HCT116 (cell line): ENCODE measurements at regions not wholly inside any gene's neighbourhood (a gene's known extent, or its start where the extent isn't known, plus 50 kb on each side); places are given as distances from the start of the nearest gene placed in this dataset.
"Not testable (repeated sequence)": the region's sequence is repeated elsewhere in the genome, so short reads cannot be mapped to it uniquely, and the experiment has no call there.

ENCODE experiments used
- ATAC-seq: fragments of 200-7000 bp; cut with Tn5 transposase; 2 replicates; pipeline ENCODE4 v1.9.1; 2020; ENCODE audit warnings: mild to moderate bottlenecking, moderate library complexity
- BruUV-seq: library from RNA; stranded (reverse); fragments of 400-500 nt; replicated peaks from 2 replicates; lab custom pipeline; 2021; lab: Mats Ljungman, UMichigan
- CTCF ChIA-PET: fragments of 300-600 bp; sonication (Branson Sonifier 250); formaldehyde crosslinking; loops from one replicate; lab custom pipeline; 2021; ENCODE audit warnings: antibody characterized with exemption; lab: Charles Lee
- POLR2A ChIA-PET: fragments of 300-600, 350-600 bp; sonication (Branson Sonifier 250); formaldehyde crosslinking; loops from one replicate; lab custom pipeline; 2021; ENCODE audit warnings: antibody characterized with exemption; lab: Charles Lee
- RAD21 ChIA-PET, 2 experiments: fragments of 300-600 bp; sonication (Branson Sonifier 250); formaldehyde crosslinking; loops; one replicate each; lab custom pipeline; 2023; ENCODE audit warnings: low total read pairs in 2 of 2; ENCODE audit not compliant: uncharacterized antibody in 2 of 2, unreplicated experiment in 2 of 2, low non-redundant PET in 1 of 2; lab: Charles Lee
- DNase-seq: peaks from one replicate; pipeline ENCODE4 v3.0.0-alpha.2; 2010; ENCODE audit warnings: low read depth, low spot score
- H2AFZ ChIP-seq: fragments of 200-600 bp; shearing (Covaris generic), sonication (generic); 2 replicates; pipeline ENCODE4 v1.6.1; 2017; ENCODE audit warnings: low read depth, mixed run types, mixed read lengths, antibody characterized with exemption, low read length; ENCODE audit not compliant: poor library complexity, severe bottlenecking
- H3K27ac ChIP-seq: 2 replicates; pipeline ENCODE4 v1.5.1; 2012; ENCODE audit warnings: low read depth, low read length
- H3K27me3 ChIP-seq: fragments of 200-600 bp; sonication (generic); 2 replicates; pipeline ENCODE4 v1.6.1; 2016; ENCODE audit warnings: mixed run types, low read length, mixed read lengths; ENCODE audit not compliant: insufficient read depth
- H3K36me3 ChIP-seq, 2 experiments: fragments of 200-500 bp in 1 of 2; fragments of 200-600 bp in 1 of 2; sonication (Bioruptor generic) in 1 of 2; sonication (generic) in 1 of 2; 2 replicates each; pipeline versions ENCODE4 v1.5.1 to v1.6.1; 2014 to 2016; ENCODE audit warnings: low read length in 2 of 2, inconsistent platforms in 1 of 2, mixed read lengths in 1 of 2, mixed run types in 1 of 2; ENCODE audit not compliant: insufficient read depth in 2 of 2, control insufficient read depth in 1 of 2
- H3K4me1 ChIP-seq, 2 experiments: fragments of 200-600 bp in 1 of 2; sonication (generic) in 1 of 2; 2 replicates each; pipeline versions ENCODE4 v1.5.1 to v1.6.1; 2012 to 2017; ENCODE audit warnings: low read length in 2 of 2, inconsistent platforms in 1 of 2, mild to moderate bottlenecking in 1 of 2, mixed read lengths in 1 of 2, mixed run types in 1 of 2, moderate library complexity in 1 of 2; ENCODE audit not compliant: insufficient read depth in 2 of 2, control insufficient read depth in 1 of 2
- H3K4me2 ChIP-seq: fragments of 200-600 bp; sonication (generic); 2 replicates; pipeline ENCODE4 v1.6.1; 2017; ENCODE audit warnings: mixed run types, low read length, mixed read lengths
- H3K4me3 ChIP-seq, 2 experiments: fragments of 200-600 bp in 1 of 2; sonication (generic) in 1 of 2; replicated peaks in 1 of 2; 2 replicates each; pipeline ENCODE4 v1.5.1; 2011 to 2016; ENCODE audit warnings: low read length in 2 of 2, control low read depth in 1 of 2, low read depth in 1 of 2, mild to moderate bottlenecking in 1 of 2, mixed read lengths in 1 of 2, mixed run types in 1 of 2
- H3K79me2 ChIP-seq: fragments of 200-600 bp; sonication (generic); 2 replicates; pipeline ENCODE4 v1.6.1; 2017; ENCODE audit warnings: mild to moderate bottlenecking, mixed run types, low read length, moderate library complexity, mixed read lengths; ENCODE audit not compliant: insufficient read depth
- H3K9ac ChIP-seq: fragments of 200-600 bp; sonication (generic); 2 replicates; pipeline ENCODE4 v1.6.1; 2016; ENCODE audit warnings: low read length, mixed read lengths
- H3K9me2 ChIP-seq: fragments of 200-600 bp; sonication (generic), shearing (Covaris generic); 2 replicates; pipeline ENCODE4 v1.6.1; 2017; ENCODE audit warnings: mixed run types, mild to moderate bottlenecking, moderate library complexity; ENCODE audit not compliant: insufficient read depth
- H3K9me3 ChIP-seq, 2 experiments: fragments of 200-500 bp in 1 of 2; fragments of 200-600 bp in 1 of 2; sonication (Bioruptor generic) in 1 of 2; sonication (generic) in 1 of 2; 2 replicates each; pipeline ENCODE4 v1.6.1; 2014 to 2017; ENCODE audit warnings: low read length in 2 of 2, mixed read lengths in 2 of 2, inconsistent platforms in 1 of 2, low read depth in 1 of 2, mild to moderate bottlenecking in 1 of 2, mixed run types in 1 of 2, moderate library complexity in 1 of 2; ENCODE audit not compliant: control insufficient read depth in 1 of 2, insufficient read depth in 1 of 2
- H4K20me1 ChIP-seq: fragments of 200-600 bp; sonication (generic), shearing (Covaris generic); 2 replicates; pipeline ENCODE4 v1.6.1; 2017; ENCODE audit warnings: mixed run types, mild to moderate bottlenecking, moderate library complexity; ENCODE audit not compliant: insufficient read depth
- CBX3 ChIP-seq: IDR thresholded peaks from 2 replicates; pipeline ENCODE4 v1.6.1; 2012; ENCODE audit warnings: low read depth
- ELF1 ChIP-seq: IDR thresholded peaks from 2 replicates; pipeline ENCODE4 v1.6.1; 2012; ENCODE audit warnings: low read depth, borderline replicate concordance
- SIN3A ChIP-seq: IDR thresholded peaks from 2 replicates; pipeline ENCODE4 v1.6.1; 2012; ENCODE audit warnings: low read depth
- YY1 ChIP-seq: IDR thresholded peaks from 2 replicates; pipeline ENCODE4 v1.6.1; 2011; ENCODE audit warnings: low read length, low read depth, moderate library complexity, mild to moderate bottlenecking; ENCODE audit not compliant: insufficient replicate concordance; ENCODE audit errors: extremely low read depth
- intact Hi-C: fragments of 100-400 bp; cut with micrococcal nuclease; formaldehyde crosslinking; loops from 2 replicates; pipeline ENCODE4 v1.10.0; 2022
- TF ChIP-seq, protein P1 (sequence below): IDR thresholded peaks from 2 replicates; pipeline ENCODE4 v1.6.1; 2012; ENCODE audit warnings: low read depth
- TF ChIP-seq, protein P2 (sequence below): IDR thresholded peaks from 2 replicates; pipeline ENCODE4 v1.6.1; 2011; ENCODE audit warnings: mild to moderate bottlenecking, low read length, moderate library complexity; ENCODE audit not compliant: insufficient replicate concordance; ENCODE audit errors: extremely low read depth

DNA sequence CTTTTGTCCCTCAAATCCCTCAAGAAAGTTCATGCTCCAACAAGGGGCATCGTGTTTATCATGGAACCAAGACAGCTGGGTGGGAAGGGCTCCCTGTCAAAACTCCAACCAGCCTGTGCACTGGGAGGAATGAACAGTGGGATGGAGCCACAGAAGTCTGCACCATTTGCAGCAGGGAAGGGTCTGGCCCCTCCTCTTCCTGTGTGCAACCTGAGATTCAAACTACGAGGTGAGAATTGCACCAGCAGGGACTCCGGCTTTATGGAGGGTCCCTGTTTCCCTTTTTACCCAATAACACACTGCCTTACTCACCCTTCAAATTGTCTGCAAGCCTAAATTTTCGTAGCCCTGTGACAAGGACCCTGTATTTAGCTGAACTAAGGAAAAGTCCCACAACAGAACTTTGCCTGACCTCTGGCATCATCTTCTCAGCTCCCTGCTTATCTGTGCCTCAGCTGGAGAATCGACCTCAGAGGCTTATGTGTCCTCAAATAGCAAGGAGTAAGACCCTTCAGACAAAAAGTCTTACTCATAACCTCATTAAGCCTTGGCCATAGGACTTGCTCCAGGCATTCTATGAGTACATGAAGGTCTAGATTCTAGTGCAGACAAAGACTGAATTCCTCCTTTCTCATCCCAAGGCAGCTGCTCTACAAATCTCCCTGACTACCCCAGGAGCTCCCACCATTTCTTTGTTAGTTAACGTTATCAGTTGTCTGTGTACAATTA is 178.3 kb upstream of the SERPINE2 start (continued):
- TF ChIP-seq, protein P1, sequence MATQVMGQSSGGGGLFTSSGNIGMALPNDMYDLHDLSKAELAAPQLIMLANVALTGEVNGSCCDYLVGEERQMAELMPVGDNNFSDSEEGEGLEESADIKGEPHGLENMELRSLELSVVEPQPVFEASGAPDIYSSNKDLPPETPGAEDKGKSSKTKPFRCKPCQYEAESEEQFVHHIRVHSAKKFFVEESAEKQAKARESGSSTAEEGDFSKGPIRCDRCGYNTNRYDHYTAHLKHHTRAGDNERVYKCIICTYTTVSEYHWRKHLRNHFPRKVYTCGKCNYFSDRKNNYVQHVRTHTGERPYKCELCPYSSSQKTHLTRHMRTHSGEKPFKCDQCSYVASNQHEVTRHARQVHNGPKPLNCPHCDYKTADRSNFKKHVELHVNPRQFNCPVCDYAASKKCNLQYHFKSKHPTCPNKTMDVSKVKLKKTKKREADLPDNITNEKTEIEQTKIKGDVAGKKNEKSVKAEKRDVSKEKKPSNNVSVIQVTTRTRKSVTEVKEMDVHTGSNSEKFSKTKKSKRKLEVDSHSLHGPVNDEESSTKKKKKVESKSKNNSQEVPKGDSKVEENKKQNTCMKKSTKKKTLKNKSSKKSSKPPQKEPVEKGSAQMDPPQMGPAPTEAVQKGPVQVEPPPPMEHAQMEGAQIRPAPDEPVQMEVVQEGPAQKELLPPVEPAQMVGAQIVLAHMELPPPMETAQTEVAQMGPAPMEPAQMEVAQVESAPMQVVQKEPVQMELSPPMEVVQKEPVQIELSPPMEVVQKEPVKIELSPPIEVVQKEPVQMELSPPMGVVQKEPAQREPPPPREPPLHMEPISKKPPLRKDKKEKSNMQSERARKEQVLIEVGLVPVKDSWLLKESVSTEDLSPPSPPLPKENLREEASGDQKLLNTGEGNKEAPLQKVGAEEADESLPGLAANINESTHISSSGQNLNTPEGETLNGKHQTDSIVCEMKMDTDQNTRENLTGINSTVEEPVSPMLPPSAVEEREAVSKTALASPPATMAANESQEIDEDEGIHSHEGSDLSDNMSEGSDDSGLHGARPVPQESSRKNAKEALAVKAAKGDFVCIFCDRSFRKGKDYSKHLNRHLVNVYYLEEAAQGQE, result no peak
- TF ChIP-seq, all 23 proteins: peak for 0

DNA sequence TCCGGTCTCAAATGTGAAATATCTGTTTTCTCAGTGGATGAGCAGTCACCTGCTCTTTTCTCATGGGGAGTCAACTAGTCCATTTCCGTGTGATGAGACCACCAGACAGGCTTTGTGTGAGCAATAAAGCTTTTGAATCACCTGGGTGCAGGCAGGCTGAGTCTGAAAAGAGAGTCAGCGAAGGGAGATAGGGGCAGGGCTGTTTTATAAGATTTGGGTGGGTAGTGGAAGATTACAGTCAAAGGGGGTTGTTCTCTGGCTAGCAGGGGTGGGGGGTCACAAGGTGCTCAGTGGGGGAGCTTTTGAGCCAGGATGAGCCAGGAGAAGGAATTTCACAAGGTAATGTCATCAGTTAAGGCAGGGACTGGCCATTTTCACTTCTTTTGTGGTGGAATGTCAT is 176.5 kb upstream of the SERPINE2 start:
- H3K9me3 ChIP-seq, ATAC-seq, H3K27me3 ChIP-seq, H3K79me2 ChIP-seq, H3K27ac ChIP-seq, H2AFZ ChIP-seq, intact Hi-C loops, DNase-seq, BruUV-seq, POLR2A ChIA-PET, RAD21 ChIA-PET, H3K4me3 ChIP-seq, H4K20me1 ChIP-seq, H3K4me1 ChIP-seq, H3K36me3 ChIP-seq, CTCF ChIA-PET, H3K4me2 ChIP-seq, H3K9ac ChIP-seq, H3K9me2 ChIP-seq: not testable (repeated sequence)

DNA sequence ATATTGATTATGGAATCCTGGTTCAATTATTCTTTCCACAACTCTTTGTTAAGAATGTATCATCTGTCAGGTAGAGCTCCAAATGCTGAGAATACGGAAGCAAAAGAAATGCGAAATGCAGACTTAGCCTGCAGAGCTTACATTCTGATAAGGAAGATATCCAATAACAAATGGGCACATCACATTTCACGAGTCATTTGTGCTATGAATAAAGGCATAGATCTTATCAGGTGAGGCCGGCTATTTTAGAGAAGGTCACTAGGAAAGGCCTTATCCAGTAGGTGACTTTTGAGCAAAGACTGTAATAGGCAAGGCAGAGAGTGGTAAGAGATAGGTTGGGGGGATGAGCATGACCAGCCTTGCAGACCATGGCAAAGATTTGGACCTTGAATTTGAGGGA is 174.3 kb upstream of the SERPINE2 start:
- H3K27me3 ChIP-seq, result no peaks in the 10 kb centered on the region
- H3K27ac ChIP-seq, result no peak overlapping the region
- no peak overlapping the region for H3K4me3 ChIP-seq
- DNase-seq (no peak), ATAC-seq (no peak)
- no peak overlapping the region for H2AFZ ChIP-seq
- H3K79me2 ChIP-seq, result no peaks in the 10 kb centered on the region
- no peaks in the 10 kb centered on the region for H3K36me3 ChIP-seq
- RAD21 ChIA-PET, result no interaction called here
- H3K9me2 ChIP-seq, result no peaks in the 10 kb centered on the region
- POLR2A ChIA-PET, result no interaction called here
- H3K9ac ChIP-seq, result no peak overlapping the region
- no peaks in the 10 kb centered on the region for H3K4me1 ChIP-seq
- no TSS peak for BruUV-seq
- intact Hi-C loops, result no loop called here
- H4K20me1 ChIP-seq, result no peaks in the 10 kb centered on the region
- H3K9me3 ChIP-seq, result no peaks in the 10 kb centered on the region
- CTCF ChIA-PET, result no interaction called here
- H3K4me2 ChIP-seq, result no peak overlapping the region
- TF ChIP-seq, protein P1, result no peak
- no peak for TF ChIP-seq YY1
- TF ChIP-seq, protein P2, sequence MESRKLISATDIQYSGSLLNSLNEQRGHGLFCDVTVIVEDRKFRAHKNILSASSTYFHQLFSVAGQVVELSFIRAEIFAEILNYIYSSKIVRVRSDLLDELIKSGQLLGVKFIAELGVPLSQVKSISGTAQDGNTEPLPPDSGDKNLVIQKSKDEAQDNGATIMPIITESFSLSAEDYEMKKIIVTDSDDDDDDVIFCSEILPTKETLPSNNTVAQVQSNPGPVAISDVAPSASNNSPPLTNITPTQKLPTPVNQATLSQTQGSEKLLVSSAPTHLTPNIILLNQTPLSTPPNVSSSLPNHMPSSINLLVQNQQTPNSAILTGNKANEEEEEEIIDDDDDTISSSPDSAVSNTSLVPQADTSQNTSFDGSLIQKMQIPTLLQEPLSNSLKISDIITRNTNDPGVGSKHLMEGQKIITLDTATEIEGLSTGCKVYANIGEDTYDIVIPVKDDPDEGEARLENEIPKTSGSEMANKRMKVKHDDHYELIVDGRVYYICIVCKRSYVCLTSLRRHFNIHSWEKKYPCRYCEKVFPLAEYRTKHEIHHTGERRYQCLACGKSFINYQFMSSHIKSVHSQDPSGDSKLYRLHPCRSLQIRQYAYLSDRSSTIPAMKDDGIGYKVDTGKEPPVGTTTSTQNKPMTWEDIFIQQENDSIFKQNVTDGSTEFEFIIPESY, result no peak
- TF ChIP-seq ELF1, result no peak
- no peak for TF ChIP-seq CBX3
- TF ChIP-seq SIN3A, result no peak
